GM10266 (cell line): ENCODE measurements at regions not wholly inside any gene's neighbourhood (a gene's known extent, or its start where the extent isn't known, plus 50 kb on each side); places are given as distances from the start of the nearest gene placed in this dataset.

ENCODE experiments used
- DNase-seq: peaks from one replicate; pipeline ENCODE4 v3.0.0; 2012; ENCODE audit errors: extremely low spot score
- TF ChIP-seq, protein P1 (sequence below): IDR thresholded peaks from 2 replicates; pipeline ENCODE4 v1.5.1; 2012; ENCODE audit warnings: mild to moderate bottlenecking, low read depth; ENCODE audit not compliant: control insufficient read depth, insufficient read depth; ENCODE audit errors: missing control alignments

DNA sequence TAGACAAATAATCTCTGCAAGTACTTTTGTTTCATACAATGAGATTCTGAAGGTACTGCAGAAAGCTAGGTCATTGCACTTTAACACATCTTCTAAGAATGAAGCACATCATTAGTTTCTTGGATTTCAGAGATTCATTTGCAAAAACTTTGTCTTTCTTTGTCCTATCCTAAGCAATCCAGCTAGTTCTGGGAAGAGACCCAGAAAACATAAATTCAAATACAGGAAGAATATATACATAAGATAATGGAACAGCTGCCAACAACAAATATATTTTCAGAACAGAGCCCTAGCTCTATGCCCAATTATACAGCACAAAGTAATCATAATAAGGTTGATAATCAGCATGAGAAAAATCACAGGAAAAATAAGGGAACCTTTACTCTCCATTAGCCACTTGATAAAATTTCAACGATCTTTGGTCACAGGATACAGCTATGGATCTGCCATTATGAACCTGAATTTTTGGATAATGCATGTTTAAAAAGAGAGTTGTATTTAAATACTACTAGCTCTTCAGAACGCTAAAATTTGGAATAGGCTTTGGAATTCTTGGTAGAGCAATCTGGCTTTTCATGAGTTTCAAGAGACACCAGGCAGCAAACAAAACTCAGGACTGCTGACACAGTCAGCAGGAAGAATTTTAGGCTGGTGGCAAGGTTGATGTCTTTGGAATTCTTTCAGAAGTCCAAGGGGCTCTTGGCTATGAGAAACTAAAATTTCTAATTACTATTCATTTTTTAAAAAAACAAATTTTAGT lies 250.4 kb upstream of the SMIM21 start:
- no peak for DNase-seq
- TF ChIP-seq, protein P1, sequence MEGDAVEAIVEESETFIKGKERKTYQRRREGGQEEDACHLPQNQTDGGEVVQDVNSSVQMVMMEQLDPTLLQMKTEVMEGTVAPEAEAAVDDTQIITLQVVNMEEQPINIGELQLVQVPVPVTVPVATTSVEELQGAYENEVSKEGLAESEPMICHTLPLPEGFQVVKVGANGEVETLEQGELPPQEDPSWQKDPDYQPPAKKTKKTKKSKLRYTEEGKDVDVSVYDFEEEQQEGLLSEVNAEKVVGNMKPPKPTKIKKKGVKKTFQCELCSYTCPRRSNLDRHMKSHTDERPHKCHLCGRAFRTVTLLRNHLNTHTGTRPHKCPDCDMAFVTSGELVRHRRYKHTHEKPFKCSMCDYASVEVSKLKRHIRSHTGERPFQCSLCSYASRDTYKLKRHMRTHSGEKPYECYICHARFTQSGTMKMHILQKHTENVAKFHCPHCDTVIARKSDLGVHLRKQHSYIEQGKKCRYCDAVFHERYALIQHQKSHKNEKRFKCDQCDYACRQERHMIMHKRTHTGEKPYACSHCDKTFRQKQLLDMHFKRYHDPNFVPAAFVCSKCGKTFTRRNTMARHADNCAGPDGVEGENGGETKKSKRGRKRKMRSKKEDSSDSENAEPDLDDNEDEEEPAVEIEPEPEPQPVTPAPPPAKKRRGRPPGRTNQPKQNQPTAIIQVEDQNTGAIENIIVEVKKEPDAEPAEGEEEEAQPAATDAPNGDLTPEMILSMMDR: no peak

DNA sequence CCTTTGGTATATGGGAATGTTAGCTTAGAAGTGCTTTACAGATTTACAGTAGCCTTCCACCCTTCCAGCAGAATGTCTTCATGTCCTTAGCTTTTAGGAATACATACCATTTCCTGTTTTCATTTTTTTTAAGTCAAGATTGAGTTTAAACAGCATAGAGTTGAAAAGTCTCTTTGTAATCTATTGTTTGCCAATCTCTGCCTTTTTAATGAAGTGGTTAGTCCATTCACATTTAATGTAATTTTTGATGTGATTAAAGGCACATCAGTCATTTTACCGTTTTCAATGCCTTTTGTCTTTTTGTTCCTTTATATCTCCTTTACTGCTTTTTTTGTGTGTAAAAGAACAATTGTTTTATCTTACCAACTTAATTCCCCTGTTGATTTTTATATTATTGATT lies 233.4 kb upstream of the SMIM21 start:
- TF ChIP-seq, protein P1: no peak

DNA sequence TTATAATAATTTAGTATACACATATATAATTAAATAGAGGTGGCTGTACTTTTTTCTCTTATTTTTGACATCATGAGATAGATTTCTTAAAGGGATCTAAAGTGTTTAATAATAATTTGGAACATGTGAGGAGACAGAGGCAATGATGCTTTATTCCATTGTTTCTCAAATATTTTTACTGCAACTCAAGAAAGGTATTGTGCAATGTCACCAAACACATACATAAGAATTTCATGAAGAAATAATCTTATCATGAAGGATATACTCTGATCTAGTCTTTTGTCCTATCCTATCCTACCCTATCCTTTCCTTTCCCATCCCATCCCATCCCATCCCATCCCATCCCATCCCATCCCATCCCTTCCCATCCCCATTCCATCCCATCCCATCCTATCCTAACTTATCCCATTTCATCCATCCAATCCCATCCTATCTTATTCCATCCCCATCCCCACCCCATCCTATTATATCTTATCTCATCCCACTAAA lies 232.1 kb upstream of the SMIM21 start:
- no peak for DNase-seq
- TF ChIP-seq, protein P1: no peak

More for the DNA sequence above, 233.4 kb upstream of the SMIM21 start:
- no peak for DNase-seq

DNA sequence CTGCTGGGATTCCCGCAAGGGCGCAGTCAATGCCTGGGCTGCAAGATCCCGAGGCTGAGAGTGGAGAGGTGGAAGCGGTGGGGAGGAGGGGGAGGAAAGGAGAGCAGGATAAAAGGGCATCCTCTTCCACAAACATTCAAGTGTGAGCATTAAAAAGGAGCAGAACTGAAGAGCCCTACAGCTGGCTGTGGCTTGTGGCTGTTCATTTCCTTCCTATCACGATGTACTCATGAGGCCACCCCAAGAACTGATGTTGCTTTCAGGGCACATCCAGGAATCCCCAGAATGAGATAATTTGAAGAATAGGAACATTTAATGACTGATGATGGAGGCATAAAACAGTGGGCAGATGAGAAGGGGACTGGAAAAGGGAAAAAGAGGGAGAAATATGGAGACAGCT lies 230.8 kb upstream of the SMIM21 start:
- TF ChIP-seq, protein P1: no peak
- no peak for DNase-seq

DNA sequence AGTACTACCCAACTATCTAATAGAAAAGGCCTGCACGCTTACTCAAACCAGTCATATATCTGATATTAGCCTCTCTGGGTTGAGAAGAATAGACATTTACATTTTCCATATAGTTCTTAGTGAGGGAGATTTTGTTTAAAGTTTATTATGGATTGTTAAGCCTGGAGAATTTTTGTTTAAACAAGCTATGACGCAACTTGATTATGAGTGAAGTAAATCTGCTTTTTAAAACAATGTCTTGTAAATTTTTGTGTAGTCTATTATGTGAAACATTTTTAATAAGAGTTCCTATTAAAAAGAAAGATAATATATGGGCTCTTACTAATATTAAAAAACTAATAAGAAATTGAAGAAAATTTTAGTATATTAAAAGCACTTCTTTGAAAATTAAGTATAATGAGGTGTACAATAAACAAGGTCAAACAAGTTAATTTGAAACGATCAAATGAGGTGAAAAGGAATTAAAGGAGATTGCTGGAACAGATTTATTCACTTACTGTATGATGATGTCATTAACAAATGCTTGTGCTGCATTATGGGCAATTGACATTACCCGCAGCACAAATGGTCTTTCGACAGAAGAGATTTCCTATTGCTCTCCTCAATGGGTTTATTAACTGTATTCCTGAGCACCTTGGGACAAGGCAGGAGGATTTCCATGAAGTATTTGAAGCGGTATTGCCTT lies 229.2 kb upstream of the SMIM21 start:
- TF ChIP-seq, protein P1: no peak
- no peak for DNase-seq

DNA sequence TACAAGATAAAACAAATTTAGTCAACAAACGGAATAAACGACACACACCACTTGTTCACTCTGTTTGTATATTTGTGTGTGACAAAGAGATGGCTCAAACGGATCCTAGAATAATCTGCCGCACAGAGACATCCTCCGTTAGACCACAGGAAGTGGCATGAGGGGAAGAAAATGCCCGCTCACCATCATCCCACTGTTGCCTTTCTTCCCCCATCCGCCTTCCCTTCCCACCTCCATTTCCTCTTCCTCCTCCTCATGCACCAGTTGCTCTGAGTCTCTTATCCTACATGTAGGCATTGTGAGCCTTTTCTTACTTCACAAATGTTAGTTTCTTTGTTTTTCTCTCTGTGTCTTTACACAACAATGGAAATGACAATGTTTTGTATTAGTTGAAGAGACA lies 228.5 kb upstream of the SMIM21 start:
- no peak for DNase-seq
- TF ChIP-seq, protein P1: no peak
